ENCODE measurements at regions not wholly inside any gene's neighbourhood (a gene's known extent, or its start where the extent isn't known, plus 50 kb on each side); places are given as distances from the start of the nearest gene placed in this dataset.

DNA sequence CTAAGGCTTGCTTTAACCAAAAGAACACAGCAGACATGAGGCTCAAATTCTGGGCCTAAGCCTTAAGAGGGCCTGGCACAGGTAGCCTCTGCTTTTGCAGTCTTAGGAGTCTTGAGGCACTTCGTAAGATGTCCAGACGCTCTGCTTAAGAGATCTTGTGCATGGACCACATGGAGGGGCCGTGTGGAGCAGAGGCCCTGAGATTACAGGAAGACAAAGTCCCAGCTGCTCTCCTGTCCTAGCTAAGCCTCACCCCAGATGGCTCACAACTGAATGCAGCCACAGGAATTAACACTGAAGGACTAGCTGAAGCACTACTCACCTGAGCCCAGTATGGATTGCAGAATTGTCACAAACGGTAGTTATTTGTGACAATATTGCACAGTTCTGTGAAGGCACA lies 446.0 kb downstream of the PDZRN4 start:
- POLR2A ChIA-PET: no interaction called here
- H3K9me3 Mint-ChIP-seq (ENCODE audit: insufficient read depth): no peaks in the 10 kb centered on the region

DNA sequence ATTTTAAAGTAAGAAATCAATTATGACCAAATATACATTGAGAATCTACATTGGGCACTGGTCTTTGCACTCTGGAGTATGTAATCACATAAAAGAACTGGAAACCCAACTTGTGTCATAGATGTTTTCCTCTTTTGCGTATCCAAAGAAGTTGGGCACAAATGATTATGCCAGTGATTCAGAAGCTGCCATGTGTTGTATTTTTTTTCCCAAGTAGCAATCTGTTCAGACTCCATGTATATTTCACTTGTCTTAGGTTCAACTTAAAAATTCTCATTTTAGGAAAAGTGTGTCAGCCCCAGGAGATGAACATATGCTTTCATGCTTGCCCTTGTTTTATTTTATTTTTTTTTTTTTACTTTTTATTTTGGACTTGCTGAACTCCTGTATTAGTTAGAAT lies 441.5 kb downstream of the PDZRN4 start:
- H3K36me3 Mint-ChIP-seq (ENCODE audit: low read depth): no peaks in the 10 kb centered on the region
- ChIA-PET CTCF (no interaction called here), POLR2A (no interaction called here)
- H3K27ac Mint-ChIP-seq: no peak overlapping the region
- no peaks in the 10 kb centered on the region for H3K4me1 Mint-ChIP-seq (ENCODE audit: low read depth)
- no peak for DNase-seq
- ATAC-seq: no peak
- no peaks in the 10 kb centered on the region for H3K9me3 Mint-ChIP-seq (ENCODE audit: insufficient read depth)
- no peaks in the 10 kb centered on the region for H3K27me3 Mint-ChIP-seq (ENCODE audit: low read depth)
- H3K4me3 Mint-ChIP-seq: no peak overlapping the region

More for the DNA sequence above, 446.0 kb downstream of the PDZRN4 start:
- no peak overlapping the region for H3K27ac Mint-ChIP-seq
- DNase-seq: no peak
- CTCF ChIA-PET: no interaction called here
- H3K4me3 Mint-ChIP-seq: no peak overlapping the region
- no peaks in the 10 kb centered on the region for H3K36me3 Mint-ChIP-seq (ENCODE audit: low read depth)
- no peaks in the 10 kb centered on the region for H3K4me1 Mint-ChIP-seq (ENCODE audit: low read depth)
- no peaks in the 10 kb centered on the region for H3K27me3 Mint-ChIP-seq (ENCODE audit: low read depth)
- ATAC-seq: no peak

DNA sequence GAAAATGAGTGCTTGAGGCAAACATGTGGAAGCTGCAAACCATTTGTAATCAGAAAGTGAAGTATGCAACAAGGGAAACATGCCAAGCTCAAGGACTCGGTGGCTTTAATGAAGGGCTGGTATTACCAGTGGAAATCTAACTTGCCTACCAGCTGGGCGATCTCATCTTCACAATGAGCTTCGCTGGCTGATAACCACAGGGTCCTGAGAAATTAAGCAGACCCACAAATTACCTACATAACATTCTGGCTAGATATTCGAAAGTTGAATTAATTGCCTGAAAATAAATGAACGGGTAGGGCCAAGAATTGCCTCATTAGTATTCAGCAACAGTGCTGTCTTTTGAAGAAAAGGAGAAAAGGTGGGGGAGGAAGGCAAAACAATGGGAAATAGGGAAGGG lies 439.4 kb downstream of the PDZRN4 start:
- ChIA-PET CTCF (no interaction called here), POLR2A (no interaction called here)
- Mint-ChIP-seq H3K27ac (no peak overlapping the region), H3K9me3 (ENCODE audit: insufficient read depth) (no peaks in the 10 kb centered on the region), H3K27me3 (ENCODE audit: low read depth) (no peaks in the 10 kb centered on the region), H3K4me1 (ENCODE audit: low read depth) (no peaks in the 10 kb centered on the region), H3K4me3 (no peak overlapping the region), H3K36me3 (ENCODE audit: low read depth) (no peaks in the 10 kb centered on the region)
- no peak for ATAC-seq
- DNase-seq: no peak

DNA sequence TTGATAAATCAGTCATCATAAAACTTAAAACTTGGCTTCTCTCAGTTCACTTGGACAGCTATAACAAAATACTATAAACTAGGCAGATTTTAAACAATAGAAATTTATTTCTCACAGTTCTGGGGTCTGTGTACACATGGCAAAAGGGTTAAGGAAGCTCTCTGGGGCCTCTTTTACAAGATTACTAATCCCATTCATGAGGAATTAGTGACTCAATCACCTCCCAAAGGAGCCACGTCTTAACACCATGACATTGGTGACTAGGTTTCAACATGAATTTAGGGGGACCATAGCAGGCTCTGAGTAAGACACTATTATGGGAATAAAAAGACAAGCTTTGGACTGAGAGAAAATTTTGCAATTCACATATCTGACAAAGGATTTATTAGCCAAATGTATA lies 436.5 kb downstream of the PDZRN4 start:
- Mint-ChIP-seq H3K36me3 (ENCODE audit: low read depth) (no peaks in the 10 kb centered on the region), H3K9me3 (ENCODE audit: insufficient read depth) (no peaks in the 10 kb centered on the region), H3K27ac (no peak overlapping the region), H3K4me3 (no peak overlapping the region), H3K27me3 (ENCODE audit: low read depth) (no peaks in the 10 kb centered on the region), H3K4me1 (ENCODE audit: low read depth) (no peaks in the 10 kb centered on the region)
- no peak for ATAC-seq
- ChIA-PET POLR2A (no interaction called here), CTCF (no interaction called here)
- no peak for DNase-seq
